ENCODE measurements at regions not wholly inside any gene's neighbourhood (a gene's known extent, or its start where the extent isn't known, plus 50 kb on each side); places are given as distances from the start of the nearest gene placed in this dataset.

DNA sequence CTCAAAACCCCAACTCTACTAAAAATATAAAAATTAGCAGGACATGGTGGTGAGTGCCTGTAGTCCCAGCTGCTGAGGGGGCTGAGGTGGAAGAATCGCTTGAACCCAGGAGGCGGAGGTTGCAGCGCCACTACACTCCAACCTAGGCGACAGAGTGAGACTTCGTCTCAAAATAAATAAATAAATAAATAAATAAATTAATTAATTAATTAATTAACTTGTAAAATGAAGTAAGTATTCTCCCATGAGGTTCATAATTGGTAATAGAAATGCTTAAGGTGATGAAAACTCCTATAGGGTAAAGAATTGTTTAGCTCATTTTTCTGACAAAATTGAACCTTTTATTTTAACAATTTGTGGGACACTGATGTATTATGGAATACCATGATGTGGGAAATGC lies 230.8 kb downstream of the TMEM182 start:
- dilution Hi-C loops (cut with HindIII; ENCODE audit: low sequenced_read_pairs, unreplicated experiment) (no loop called here), in situ Hi-C loops (cut with MboI; ENCODE audit: low sequenced_read_pairs) (no loop called here), intact Hi-C loops (cut with micrococcal nuclease) (loop anchor here (10.0 kb wide), 1 partner anchor 58 kb away; no protein-coding TSS in a partner anchor)
- Histone ChIP-seq H3K4me2 (ENCODE audit: low read depth, low read length) (no peak overlapping the region), H3K36me3 (ENCODE audit: control insufficient read depth, insufficient read depth, low read length) (no peaks in the 10 kb centered on the region), H3K9me1 (ENCODE audit: insufficient read depth, low read length) (no peaks in the 10 kb centered on the region), H2BK120ac (ENCODE audit: low read depth, low read length) (no peak overlapping the region), H3K27ac (ENCODE audit: insufficient read depth, low read length) (no peak overlapping the region), H2AFZ (replicated peaks; ENCODE audit: low read length, poor library complexity) (no peak overlapping the region), H3K9ac (ENCODE audit: low read depth, low read length) (no peak overlapping the region), H3K23ac (ENCODE audit: low read depth, low read length) (no peak overlapping the region), H2BK20ac (ENCODE audit: low read depth, low read length) (no peak overlapping the region), H3K4ac (ENCODE audit: low read depth, low read length) (no peak overlapping the region), H4K5ac (ENCODE audit: low read depth, low read length) (no peak overlapping the region), H2BK5ac (ENCODE audit: low read depth, low read length, poor library complexity, severe bottlenecking) (no peak overlapping the region), H3K56ac (ENCODE audit: extremely low read depth, insufficient read depth, low read length) (no peak overlapping the region), H4K20me1 (ENCODE audit: insufficient read depth, low read length) (no peaks in the 10 kb centered on the region), H3K27me3 (ENCODE audit: control insufficient read depth, insufficient read depth, low read length) (no peaks in the 10 kb centered on the region), H3K4me1 (ENCODE audit: control insufficient read depth, insufficient read depth, low read length) (no peaks in the 10 kb centered on the region), H3K14ac (replicated peaks; ENCODE audit: low read depth, low read length) (no peak overlapping the region), H2BK15ac (ENCODE audit: low read depth, low read length) (no peak overlapping the region), H3K4me3 (ENCODE audit: insufficient read depth, low read depth, low read length) (no peak overlapping the region), H3K9me3 (ENCODE audit: control insufficient read depth, insufficient read depth, low read length) (peaks cover 3% of the 10 kb centered on the region; the same call in 1 of the 2 replicates), H4K8ac (ENCODE audit: low read depth in 2 of 2, low read length in 2 of 2) (no peak overlapping the region), H3K79me1 (ENCODE audit: low read depth in 1 of 2, low read length in 2 of 2) (no peaks in the 10 kb centered on the region), H3K18ac (ENCODE audit: low read depth, low read length) (no peak overlapping the region), H2AK5ac (ENCODE audit: low read depth, low read length) (no peak overlapping the region), H4K91ac (ENCODE audit: insufficient read depth, low read depth, low read length) (no peak overlapping the region), H2AK9ac (replicated peaks; ENCODE audit: low read depth, low read length, poor library complexity) (no peak overlapping the region)
- CTCF ChIA-PET = no interaction called here
- no CpG with 5 or more reads among the region's 5 CpGs for WGBS, 2 experiments (ENCODE audit: extremely low coverage in 2 of 2, insufficient read length in 1 of 2)
- POLR2A ChIA-PET (ENCODE audit: unreplicated experiment) = no interaction called here
- BruUV-seq (replicated peaks) = no TSS peak
- ATAC-seq (ENCODE audit: low read depth) = no peak
- TF ChIP-seq, protein P1, sequence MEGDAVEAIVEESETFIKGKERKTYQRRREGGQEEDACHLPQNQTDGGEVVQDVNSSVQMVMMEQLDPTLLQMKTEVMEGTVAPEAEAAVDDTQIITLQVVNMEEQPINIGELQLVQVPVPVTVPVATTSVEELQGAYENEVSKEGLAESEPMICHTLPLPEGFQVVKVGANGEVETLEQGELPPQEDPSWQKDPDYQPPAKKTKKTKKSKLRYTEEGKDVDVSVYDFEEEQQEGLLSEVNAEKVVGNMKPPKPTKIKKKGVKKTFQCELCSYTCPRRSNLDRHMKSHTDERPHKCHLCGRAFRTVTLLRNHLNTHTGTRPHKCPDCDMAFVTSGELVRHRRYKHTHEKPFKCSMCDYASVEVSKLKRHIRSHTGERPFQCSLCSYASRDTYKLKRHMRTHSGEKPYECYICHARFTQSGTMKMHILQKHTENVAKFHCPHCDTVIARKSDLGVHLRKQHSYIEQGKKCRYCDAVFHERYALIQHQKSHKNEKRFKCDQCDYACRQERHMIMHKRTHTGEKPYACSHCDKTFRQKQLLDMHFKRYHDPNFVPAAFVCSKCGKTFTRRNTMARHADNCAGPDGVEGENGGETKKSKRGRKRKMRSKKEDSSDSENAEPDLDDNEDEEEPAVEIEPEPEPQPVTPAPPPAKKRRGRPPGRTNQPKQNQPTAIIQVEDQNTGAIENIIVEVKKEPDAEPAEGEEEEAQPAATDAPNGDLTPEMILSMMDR (conservative IDR thresholded peaks at IDR 0.05; ENCODE audit: low read depth, low read length) = no peak
- no peak for TF ChIP-seq POLR2A (IDR thresholded peaks at IDR 0.05; ENCODE audit: low read depth, low read length)
- TF ChIP-seq, protein P2, sequence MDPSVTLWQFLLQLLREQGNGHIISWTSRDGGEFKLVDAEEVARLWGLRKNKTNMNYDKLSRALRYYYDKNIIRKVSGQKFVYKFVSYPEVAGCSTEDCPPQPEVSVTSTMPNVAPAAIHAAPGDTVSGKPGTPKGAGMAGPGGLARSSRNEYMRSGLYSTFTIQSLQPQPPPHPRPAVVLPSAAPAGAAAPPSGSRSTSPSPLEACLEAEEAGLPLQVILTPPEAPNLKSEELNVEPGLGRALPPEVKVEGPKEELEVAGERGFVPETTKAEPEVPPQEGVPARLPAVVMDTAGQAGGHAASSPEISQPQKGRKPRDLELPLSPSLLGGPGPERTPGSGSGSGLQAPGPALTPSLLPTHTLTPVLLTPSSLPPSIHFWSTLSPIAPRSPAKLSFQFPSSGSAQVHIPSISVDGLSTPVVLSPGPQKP (IDR thresholded peaks at IDR 0.05; ENCODE audit: borderline replicate concordance, low read depth, low read length) = no peak
- no peak for TF ChIP-seq CEBPB (IDR thresholded peaks at IDR 0.05; ENCODE audit: low read depth, low read length)
- no peak for TF ChIP-seq SMC3 (IDR thresholded peaks at IDR 0.05; ENCODE audit: low read depth, low read length)
- TF ChIP-seq CHD1 (IDR thresholded peaks at IDR 0.05; ENCODE audit: low read depth, low read length) = no peak
- no peak for TF ChIP-seq MXI1 (IDR thresholded peaks at IDR 0.05; ENCODE audit: borderline replicate concordance, low read depth, low read length)
- TF ChIP-seq FOS (IDR thresholded peaks at IDR 0.05; ENCODE audit: low read depth, low read length) = no peak
- TF ChIP-seq RAD21 (IDR thresholded peaks at IDR 0.05; ENCODE audit: low read length) = no peak
- no peak for DNase-seq
